Central memory CD4-positive, alpha-beta T cell (primary cell): ENCODE measurements at regions not wholly inside any gene's neighbourhood (a gene's known extent, or its start where the extent isn't known, plus 50 kb on each side); places are given as distances from the start of the nearest gene placed in this dataset.
"Not testable (repeated sequence)": the region's sequence is repeated elsewhere in the genome, so short reads cannot be mapped to it uniquely, and the experiment has no call there.

Experiments used
- DNase-seq: peaks from one replicate; pipeline ENCODE4 v3.0.0; 2022

GRCh38 chr7:69508736-69509135, 89.5 kb upstream of the AUTS2 start:
- no peak for DNase-seq

GRCh38 chr7:69510114-69510513, 88.2 kb upstream of the AUTS2 start:
- no peak for DNase-seq

GRCh38 chr7:69515495-69516212, 82.6 kb upstream of the AUTS2 start:
- DNase-seq = no peak

DNA sequence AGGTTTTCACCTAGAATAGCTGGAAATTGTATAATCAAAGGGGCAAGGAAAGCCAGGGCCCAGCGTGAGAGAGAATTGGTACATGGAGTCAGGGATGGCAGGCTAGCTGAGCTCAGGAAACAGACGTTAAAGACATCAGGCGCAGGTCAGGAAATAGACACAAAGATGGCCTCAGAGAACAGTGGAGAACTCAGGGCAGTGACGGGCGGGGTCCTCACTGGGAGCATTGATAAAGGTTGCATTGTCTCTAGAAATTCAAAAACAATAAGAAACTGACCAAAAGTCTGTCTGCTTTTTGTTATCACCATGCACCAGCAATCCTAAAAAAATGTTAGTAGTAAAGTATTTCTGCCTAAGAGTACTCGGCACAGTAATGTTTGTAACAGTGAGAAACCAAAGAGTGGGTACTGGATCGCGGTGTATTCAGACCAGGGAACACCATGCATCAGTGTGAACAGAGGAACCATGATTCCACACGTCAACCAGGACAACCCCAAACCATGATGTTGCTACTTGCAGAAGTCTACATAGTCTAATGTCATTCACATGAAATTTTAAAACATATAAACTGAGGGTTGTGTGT, 81.9 kb upstream of the AUTS2 start:
- DNase-seq = no peak

DNA sequence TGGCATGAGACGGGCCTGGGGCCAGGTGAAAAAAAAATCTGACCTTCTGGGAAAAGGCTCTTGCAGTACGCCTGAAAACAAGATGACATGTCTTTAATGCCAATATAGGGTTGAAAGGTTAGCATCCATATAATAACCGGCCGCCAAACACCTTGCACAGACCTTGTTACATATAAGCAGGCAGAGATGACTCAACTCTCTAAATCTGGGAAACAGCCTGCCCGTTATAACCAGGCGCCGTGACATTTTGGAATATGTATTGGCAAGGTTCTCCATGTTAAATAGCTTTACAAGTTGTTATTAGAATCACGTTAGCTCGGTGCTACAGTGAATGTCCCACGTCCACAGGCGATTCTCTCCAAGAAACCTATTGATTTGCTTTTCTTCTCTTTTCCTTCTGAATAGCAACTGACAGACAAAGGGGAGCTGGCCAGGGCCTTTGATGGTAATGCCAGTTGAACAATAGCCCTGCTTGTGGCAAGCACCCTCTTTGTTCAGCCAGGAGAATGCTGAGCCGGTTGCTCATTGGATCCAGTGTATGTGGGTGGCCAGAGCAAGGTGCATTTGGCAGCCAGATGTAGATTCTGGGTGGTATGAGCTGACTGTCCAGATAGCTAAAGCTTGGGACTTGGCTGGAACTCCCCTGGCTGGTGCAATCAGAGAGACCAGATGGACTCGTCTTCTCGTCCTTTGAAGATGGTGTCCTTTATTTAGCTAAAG, 80.1 kb upstream of the AUTS2 start:
- no peak for DNase-seq

DNA sequence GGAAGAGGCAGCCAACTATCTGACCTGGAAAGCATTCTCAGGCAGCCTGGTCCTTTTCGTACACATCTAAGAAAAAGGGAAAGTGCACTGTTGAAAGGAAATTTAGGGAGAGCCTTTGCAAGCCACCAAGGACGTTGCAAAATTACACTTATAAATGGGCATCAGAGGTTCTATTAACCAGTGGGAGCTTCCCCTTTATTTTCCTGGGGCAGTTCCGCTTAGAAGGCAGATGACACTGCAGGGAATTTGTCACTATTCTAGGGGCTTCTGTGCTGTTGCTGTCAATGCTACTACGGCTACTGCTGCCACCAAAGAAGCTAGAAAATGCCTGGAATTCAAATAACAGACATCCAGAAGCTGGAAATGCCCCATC, 79.6 kb upstream of the AUTS2 start:
- no peak for DNase-seq

DNA sequence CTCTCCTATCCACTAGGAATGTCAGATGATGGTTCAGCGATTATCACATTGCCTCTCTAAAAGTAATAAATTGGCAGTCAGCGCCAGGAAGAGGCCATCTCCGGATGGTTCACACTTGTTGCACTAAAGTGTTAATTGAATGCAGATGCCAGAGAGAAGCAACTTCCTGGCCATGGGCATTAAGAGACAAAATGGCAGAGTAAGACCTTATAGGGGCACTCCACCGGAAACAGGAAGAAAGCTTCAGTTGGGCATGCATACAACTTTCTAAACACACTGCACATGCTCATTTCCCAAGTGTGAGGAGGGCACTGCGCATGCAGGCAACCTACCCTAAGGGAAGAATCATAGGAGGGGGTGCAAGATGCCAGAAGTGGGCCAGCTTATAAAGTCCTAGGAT, 71.7 kb upstream of the AUTS2 start:
- DNase-seq = no peak

DNA sequence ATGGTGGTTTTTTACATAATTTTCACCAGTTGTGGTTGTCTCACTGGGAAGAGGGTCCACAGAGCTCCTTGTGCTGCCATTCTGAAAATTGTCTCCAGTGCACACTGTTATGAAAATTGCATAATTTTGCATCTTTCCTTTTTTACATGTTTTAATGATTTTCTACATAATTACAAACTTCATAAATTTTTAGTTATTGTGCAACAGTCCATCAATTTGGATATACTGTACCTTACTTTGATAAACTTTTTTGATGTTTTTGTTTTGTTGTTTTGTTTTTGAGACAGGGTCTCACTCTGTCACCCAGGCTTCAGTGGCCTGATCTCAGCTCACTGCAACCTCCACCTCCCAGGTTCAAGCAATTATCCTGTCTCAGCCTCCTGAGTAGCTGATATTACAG, 70.6 kb upstream of the AUTS2 start:
- DNase-seq = no peak

- no peak for DNase-seq
Observed at GRCh38 chr7:69531050-69531449, 67.2 kb upstream of the AUTS2 start.

DNA sequence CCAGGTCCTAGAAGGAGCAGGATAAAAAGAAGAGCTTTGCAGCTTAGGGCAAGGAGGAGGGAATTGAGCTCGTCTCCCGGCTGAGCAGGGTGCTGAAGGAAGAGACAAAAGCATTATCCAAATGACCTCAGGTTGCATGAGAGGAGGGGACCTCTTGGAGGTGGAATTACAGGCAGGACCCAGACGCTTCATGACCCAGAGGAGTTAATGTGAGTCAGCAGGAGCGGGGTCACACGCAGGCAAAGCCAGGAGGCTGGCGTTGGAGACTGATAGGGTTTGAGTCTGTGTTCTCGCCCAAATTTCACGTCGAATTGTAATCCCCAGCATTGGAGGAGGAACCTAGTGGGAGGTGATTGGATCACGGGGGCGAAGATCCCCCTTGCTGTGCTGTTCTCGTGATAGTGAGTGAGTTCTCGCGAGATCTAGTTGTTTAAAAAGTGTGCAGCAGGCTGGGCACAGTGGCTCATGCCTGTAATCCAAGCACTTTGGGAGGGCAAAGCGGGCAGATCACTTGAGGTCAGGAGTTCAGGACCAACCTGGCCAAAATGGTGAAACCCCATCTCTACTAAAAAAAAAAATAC, 63.7 kb upstream of the AUTS2 start:
- no peak for DNase-seq

DNA sequence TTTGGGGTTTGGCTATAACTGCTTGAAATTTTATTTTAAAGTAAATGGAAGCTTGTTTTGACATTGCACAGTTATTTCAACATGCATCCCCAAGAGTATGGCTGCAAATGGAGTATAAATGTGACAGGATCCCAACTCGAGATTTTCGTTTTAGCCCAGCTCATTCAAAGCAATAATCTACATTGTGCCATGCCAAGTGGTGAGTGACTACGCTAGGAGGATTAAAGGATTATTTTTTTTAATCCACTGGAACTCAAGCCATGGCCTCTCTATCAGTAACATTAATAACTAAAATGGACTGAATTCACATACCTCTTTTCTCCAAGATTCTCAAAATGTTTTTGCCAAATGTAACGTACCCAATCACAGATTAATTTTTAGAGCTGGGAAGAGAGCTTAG, 60.6 kb upstream of the AUTS2 start:
- DNase-seq = no peak

DNA sequence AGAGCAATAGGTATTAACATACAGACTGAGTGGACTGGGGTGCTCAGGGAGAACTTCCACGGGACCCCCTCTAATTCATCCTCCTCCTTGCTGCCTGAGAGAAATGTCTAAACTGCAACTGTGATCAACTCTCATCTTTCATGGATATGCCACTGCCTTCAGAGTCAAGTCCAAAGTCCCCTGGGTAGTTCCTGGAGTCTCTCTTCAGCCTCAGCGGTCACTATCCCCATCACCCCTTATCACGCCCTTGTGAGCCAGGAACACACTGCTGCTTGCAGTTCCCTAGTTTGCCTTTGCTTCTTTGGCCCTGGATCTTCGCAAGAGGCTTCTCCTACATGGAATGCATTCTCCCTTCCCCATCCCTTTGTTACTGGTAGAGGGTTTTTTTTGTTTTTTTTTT, 58.7 kb upstream of the AUTS2 start:
- DNase-seq = no peak

DNA sequence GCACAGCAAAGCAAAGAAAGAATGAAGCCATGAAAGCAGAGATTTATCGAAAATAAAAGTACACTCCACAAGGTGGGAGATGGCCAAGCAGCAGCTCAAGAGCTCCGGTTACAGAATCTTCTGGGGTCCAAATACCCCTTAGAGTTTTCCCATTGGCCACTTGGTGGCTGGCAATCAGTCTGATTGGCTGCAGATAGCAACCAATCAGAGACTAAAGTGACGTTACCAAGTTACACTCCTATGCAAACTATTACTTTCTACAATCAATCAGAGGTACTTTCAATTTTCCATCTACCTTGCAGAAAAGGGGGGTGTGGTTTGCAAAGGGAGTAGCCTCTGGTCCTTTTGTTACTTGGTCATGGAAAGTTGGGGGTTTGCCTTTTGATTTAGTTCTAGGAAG, 58.0 kb upstream of the AUTS2 start:
- no peak for DNase-seq

DNA sequence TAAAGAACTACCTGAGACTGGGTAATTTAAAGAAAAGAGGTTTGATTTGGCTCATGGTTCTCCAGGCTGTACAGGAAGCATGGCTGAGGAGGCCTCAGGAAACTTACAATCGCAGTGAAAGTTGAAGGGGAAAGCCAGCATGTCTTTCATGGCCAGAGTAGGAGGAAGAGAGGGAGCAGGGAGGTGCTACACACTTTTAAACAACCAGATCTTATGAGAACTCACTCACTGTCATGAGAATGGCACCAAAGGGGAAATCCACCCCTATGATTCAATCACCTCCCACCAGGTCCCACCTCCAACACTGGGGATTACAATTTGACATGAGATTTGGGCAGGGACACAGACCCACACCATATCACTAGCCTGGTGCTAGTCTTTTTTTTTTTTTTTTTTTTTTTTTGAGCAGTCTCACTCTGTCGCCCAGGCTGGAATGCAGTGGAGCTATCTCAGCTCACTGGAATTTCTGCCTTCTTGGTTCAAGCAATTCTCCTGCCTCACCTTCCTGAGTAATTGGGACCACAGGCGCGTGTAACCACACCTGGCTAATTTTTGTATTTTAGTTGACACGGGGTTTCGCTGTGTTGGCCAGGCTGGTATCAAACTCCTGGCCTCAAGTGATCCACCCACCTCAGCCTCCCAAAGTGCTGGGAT, 56.4 kb upstream of the AUTS2 start:
- not testable (repeated sequence) for DNase-seq

DNA sequence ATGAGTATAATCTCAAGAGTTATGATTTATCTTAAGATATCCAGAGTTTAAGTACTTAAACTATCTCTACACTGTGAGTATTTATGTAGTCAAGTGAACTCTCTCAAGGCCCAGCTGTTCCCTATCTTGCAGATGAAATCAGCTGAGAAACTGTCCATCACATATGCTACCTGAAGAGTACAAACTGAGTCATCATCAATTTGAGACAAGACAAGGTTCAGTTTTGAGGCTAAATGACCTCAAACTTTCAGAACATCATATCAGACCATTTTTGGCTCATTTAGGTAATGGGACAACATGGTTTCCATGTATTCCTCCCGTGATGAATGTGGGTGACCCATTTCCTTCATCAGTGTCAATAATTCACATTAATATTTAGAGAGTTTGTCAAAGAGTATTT, 53.1 kb upstream of the AUTS2 start:
- no peak for DNase-seq
